ENCODE measurements at regions not wholly inside any gene's neighbourhood (a gene's known extent, or its start where the extent isn't known, plus 50 kb on each side); places are given as distances from the start of the nearest gene placed in this dataset.

DNA sequence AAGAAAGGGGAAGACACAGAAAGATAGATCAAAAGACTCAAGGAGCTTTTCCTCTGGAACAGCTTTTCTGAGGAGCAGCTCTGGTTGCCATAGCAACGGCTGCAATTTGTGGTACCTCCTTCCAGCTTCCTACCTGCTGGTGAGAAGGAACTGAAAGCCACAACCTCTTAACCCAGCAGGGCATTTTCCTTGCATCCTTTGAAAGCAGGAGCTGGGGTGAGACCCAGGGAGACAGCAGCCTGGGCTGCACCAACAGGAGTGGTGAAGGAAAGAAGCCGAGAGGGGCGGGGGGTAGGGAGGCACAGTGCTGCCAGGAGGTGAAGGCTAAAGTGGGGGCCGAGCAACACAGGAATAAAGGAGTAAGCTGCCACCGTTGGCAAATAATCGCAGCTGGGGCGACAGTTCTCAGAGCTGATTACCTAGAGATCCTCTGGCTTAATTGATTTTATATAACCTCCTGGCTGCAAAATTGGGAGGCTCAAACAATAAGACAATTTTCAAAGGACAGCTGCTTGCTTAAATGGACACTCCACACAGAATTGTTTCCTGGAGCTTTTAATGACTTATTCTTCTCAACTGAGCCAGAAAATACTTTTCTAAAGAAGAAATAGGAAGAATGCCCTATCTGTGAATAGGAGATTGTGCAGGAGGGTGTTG, 129.4 kb downstream of the RPAP3 start:
- Histone ChIP-seq H3K4me1 (no peaks in the 10 kb centered on the region), H3K4me3 (no peak overlapping the region), H3K27ac (no peak overlapping the region), H3K36me3 (no peaks in the 10 kb centered on the region), H3K9me3 (no peaks in the 10 kb centered on the region), H3K27me3 (no peaks in the 10 kb centered on the region)
- TF ChIP-seq POLR2A (IDR thresholded peaks at IDR 0.05) (no peak), POLR2AphosphoS5 (IDR thresholded peaks at IDR 0.05; ENCODE audit: insufficient read depth in 1 of 2, low read depth in 1 of 2) (no peak)
- TF ChIP-seq, protein P1, sequence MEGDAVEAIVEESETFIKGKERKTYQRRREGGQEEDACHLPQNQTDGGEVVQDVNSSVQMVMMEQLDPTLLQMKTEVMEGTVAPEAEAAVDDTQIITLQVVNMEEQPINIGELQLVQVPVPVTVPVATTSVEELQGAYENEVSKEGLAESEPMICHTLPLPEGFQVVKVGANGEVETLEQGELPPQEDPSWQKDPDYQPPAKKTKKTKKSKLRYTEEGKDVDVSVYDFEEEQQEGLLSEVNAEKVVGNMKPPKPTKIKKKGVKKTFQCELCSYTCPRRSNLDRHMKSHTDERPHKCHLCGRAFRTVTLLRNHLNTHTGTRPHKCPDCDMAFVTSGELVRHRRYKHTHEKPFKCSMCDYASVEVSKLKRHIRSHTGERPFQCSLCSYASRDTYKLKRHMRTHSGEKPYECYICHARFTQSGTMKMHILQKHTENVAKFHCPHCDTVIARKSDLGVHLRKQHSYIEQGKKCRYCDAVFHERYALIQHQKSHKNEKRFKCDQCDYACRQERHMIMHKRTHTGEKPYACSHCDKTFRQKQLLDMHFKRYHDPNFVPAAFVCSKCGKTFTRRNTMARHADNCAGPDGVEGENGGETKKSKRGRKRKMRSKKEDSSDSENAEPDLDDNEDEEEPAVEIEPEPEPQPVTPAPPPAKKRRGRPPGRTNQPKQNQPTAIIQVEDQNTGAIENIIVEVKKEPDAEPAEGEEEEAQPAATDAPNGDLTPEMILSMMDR (IDR thresholded peaks at IDR 0.05), result no peak
- intact Hi-C loops (cut with DNase I), result no loop called here
- no peak for DNase-seq (ENCODE audit: extremely low spot score in 2 of 2)

DNA sequence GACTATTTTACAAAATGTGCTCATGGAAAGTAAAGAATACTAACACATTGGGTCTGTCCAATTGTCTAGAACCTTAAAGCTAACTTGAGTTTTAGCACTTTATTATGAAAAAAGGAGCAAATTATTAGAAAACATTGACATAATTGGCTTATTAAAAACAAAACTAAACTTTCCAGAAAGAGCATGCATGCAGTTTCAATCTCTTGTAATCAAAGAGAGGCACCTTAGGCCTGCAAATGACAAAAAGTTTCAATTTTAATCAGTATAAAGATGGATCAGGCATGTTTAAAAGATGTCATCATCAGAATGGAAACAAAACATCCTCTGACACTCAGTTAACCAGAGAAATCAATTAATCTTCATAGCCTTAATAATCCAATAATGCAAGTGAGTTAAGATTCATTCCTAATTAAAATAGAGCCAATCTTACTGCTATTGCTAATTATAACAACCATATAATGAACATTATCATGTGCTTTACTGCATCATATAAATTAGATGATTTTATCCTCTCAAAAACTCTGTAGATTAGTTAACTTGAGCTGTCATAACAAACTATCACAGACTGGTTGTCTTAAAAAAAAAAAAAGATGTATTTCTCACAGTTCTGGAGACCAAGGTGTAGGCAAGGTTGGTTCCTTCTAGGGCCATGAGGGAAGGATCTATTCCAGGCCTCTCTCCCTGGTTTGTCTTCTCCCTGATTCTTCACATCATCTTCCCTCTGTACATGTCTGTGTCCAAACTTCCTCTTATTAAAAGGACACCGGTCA, 131.4 kb downstream of the RPAP3 start:
- no peaks in the 10 kb centered on the region for H3K27me3 ChIP-seq
- H3K36me3 ChIP-seq, result no peaks in the 10 kb centered on the region
- no peak overlapping the region for H3K4me3 ChIP-seq
- no peaks in the 10 kb centered on the region for H3K4me1 ChIP-seq
- TF ChIP-seq, protein P1 (IDR thresholded peaks at IDR 0.05), result no peak
- no peak for TF ChIP-seq POLR2AphosphoS5 (IDR thresholded peaks at IDR 0.05; ENCODE audit: insufficient read depth in 1 of 2, low read depth in 1 of 2)
- TF ChIP-seq POLR2A (IDR thresholded peaks at IDR 0.05), result no peak
- no peak for DNase-seq (ENCODE audit: extremely low spot score in 2 of 2)
- intact Hi-C loops (cut with DNase I), result no loop called here
- no peak overlapping the region for H3K27ac ChIP-seq
- H3K9me3 ChIP-seq, result no peaks in the 10 kb centered on the region

DNA sequence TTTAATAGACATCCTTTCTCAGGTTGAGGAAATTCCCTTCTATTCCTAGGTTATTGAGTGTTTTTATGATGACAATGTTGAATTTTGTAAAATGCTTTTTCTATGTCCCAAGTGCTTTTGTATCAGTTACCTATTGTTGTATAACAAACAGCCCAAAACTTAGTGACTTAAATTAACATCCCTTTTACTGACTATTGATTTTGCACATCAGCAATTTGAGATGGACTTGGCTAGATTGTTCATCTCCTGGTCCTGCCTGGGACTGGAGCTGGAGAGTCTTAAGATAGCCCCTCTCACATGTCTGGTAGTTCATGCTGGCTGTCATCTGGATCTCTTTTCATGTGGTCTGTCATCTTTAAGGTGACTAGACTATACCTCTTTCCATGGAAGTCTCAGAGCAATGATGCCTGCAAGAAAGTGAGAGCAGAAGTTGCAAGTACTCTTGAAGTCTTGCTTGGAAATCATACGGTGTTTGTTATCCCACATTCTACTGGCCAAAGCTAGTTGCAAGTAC, 132.6 kb downstream of the RPAP3 start:
- TF ChIP-seq POLR2A (IDR thresholded peaks at IDR 0.05) (no peak), POLR2AphosphoS5 (IDR thresholded peaks at IDR 0.05; ENCODE audit: insufficient read depth in 1 of 2, low read depth in 1 of 2) (no peak)
- TF ChIP-seq, protein P1 (IDR thresholded peaks at IDR 0.05), result no peak
- no peak overlapping the region for H3K4me3 ChIP-seq
- no peaks in the 10 kb centered on the region for H3K9me3 ChIP-seq
- intact Hi-C loops (cut with DNase I), result no loop called here
- H3K4me1 ChIP-seq, result no peaks in the 10 kb centered on the region
- DNase-seq (ENCODE audit: extremely low spot score in 2 of 2), result no peak
- H3K27me3 ChIP-seq, result no peaks in the 10 kb centered on the region
- H3K36me3 ChIP-seq, result no peaks in the 10 kb centered on the region
- H3K27ac ChIP-seq, result no peak overlapping the region

DNA sequence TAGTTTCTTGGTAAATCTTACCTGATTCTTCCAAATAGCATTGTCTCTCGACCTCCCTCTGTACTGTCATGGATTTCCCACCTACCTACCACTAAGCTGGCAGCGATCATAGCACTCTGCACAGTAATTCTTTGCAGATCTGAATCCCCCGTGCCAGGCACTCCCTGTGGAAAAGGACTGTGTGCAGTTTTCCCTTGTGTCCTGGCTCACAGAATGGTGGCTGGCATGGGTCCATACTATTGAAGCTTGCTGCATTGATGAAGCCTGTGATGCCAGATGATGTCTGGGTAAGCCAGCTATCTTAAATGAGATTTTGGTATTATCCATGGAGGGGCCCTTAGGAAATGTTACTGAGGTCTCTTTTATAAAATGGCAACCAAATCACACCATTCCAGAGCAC, 135.7 kb downstream of the RPAP3 start:
- Histone ChIP-seq H3K27ac (no peak overlapping the region), H3K9me3 (no peaks in the 10 kb centered on the region), H3K4me1 (no peaks in the 10 kb centered on the region), H3K4me3 (no peak overlapping the region), H3K27me3 (no peaks in the 10 kb centered on the region), H3K36me3 (no peaks in the 10 kb centered on the region)
- TF ChIP-seq, protein P1 (IDR thresholded peaks at IDR 0.05), result no peak
- TF ChIP-seq POLR2A (IDR thresholded peaks at IDR 0.05) (no peak), POLR2AphosphoS5 (IDR thresholded peaks at IDR 0.05; ENCODE audit: insufficient read depth in 1 of 2, low read depth in 1 of 2) (no peak)
- DNase-seq (ENCODE audit: extremely low spot score in 2 of 2), result no peak
- intact Hi-C loops (cut with DNase I), result no loop called here

DNA sequence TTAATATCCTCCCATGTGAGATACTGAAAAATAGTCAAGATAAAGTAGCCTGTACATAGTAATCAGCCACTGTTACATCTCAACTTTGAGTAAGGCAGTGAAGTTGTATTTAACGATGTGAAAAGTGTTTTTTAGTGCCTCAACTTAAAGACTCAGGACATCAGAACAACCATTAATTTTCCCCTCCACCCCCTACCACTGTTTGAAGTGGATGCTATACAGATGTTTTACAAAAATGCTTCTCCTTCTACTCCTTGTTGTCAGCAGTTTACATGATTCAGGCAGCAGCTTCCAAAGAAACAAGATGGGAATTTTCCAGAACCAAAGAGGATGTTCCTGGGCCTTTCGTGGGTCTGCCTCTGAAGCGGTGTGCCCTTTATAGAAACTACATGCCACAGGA, 143.6 kb downstream of the RPAP3 start:
- Histone ChIP-seq H3K9me3 (no peaks in the 10 kb centered on the region), H3K36me3 (no peaks in the 10 kb centered on the region), H3K27ac (no peak overlapping the region), H3K4me3 (no peak overlapping the region), H3K4me1 (no peaks in the 10 kb centered on the region), H3K27me3 (no peaks in the 10 kb centered on the region)
- intact Hi-C loops (cut with DNase I), result no loop called here
- TF ChIP-seq POLR2A (IDR thresholded peaks at IDR 0.05), result no peak
- DNase-seq (ENCODE audit: extremely low spot score in 2 of 2), result no peak

Data from vagina (tissue), 2 donors.